ENCODE measurements at regions not wholly inside any gene's neighbourhood (a gene's known extent, or its start where the extent isn't known, plus 50 kb on each side); places are given as distances from the start of the nearest gene placed in this dataset.

DNA sequence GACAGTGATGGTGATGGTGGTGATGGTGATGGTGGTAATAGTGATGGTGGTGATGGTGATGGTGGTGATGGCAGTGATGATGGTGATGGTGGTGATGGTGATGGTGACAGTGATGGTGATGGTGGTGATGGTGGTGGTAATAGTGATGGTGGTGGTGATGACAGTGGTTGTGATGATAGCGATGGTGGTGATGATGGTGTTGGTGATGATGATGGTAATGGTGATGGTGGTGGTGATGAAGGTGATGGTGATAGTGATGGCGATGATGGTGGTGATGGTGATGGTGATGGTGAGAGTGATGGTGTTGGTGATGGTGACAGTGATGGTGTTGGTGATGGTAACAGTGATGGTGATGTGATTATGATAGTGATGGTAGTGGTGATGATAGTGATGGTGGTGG lies 94.3 kb downstream of the ASB1 start:
- TF ChIP-seq POLR2AphosphoS5 (IDR thresholded peaks at IDR 0.05) (no peak), CTCF (IDR thresholded peaks at IDR 0.05 in 8 of 11, conservative IDR thresholded peaks at IDR 0.05 in 3 of 11) (no peak), POLR2A (IDR thresholded peaks at IDR 0.05) (no peak)
- H3K27me3 ChIP-seq (replicated peaks in 1 of 7), result peaks cover 0 to 31% (median 0%) of the 10 kb centered on the region in 7 donors
- DNase-seq, result no peak
- H3K9me3 ChIP-seq, result peaks cover 3 to 35% (median 32%) of the 10 kb centered on the region in 8 donors
- H3K36me3 ChIP-seq, result no peaks in the 10 kb centered on the region
- no peak overlapping the region for H3K4me3 ChIP-seq
- no peak overlapping the region for H3K27ac ChIP-seq
- 90 to 96% (median 96%) methylated on average over 2 of the region's 2 CpGs for WGBS, 5 donors
- intact Hi-C loops (cut with DNase I; ENCODE audit: low total_unique reads), result no loop called here
- H3K4me1 ChIP-seq, result no peaks in the 10 kb centered on the region

DNA sequence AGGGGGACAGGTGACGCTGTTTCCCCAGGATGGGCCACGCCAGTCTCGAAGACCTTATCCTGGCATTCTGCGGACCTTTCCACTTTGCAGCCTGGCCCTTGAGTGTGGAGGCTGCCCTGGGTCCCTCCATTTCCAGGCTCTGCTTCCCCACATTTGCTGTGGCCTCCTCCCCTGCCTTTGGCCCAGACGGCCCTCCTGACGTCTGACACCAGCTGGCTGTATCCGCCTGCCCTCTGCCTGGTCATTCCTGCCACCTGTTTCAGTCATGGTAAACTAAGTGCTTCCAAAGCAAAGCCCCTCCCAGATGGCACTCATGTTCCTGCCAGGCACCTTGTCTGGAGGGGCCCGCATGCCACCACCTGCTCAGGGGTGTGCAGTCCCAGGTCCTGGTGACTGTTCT lies 95.1 kb downstream of the ASB1 start:
- Histone ChIP-seq H3K27ac (no peak overlapping the region), H3K4me1 (no peaks in the 10 kb centered on the region), H3K27me3 (replicated peaks in 1 of 7) (peaks cover 0 to 36% (median 0%) of the 10 kb centered on the region in 7 donors), H3K9me3 (peaks cover 3 to 26% (median 24%) of the 10 kb centered on the region in 8 donors), H3K36me3 (no peaks in the 10 kb centered on the region), H3K4me3 (no peak overlapping the region)
- intact Hi-C loops (cut with DNase I; ENCODE audit: low total_unique reads), result no loop called here
- 88 to 95% (median 91%) methylated on average over 8 of the region's 8 CpGs for WGBS, 5 donors
- no peak for DNase-seq
- TF ChIP-seq POLR2A (IDR thresholded peaks at IDR 0.05), result no peak
- TF ChIP-seq POLR2AphosphoS5 (IDR thresholded peaks at IDR 0.05), result no peak
- no peak for TF ChIP-seq CTCF (IDR thresholded peaks at IDR 0.05 in 8 of 11, conservative IDR thresholded peaks at IDR 0.05 in 3 of 11)

DNA sequence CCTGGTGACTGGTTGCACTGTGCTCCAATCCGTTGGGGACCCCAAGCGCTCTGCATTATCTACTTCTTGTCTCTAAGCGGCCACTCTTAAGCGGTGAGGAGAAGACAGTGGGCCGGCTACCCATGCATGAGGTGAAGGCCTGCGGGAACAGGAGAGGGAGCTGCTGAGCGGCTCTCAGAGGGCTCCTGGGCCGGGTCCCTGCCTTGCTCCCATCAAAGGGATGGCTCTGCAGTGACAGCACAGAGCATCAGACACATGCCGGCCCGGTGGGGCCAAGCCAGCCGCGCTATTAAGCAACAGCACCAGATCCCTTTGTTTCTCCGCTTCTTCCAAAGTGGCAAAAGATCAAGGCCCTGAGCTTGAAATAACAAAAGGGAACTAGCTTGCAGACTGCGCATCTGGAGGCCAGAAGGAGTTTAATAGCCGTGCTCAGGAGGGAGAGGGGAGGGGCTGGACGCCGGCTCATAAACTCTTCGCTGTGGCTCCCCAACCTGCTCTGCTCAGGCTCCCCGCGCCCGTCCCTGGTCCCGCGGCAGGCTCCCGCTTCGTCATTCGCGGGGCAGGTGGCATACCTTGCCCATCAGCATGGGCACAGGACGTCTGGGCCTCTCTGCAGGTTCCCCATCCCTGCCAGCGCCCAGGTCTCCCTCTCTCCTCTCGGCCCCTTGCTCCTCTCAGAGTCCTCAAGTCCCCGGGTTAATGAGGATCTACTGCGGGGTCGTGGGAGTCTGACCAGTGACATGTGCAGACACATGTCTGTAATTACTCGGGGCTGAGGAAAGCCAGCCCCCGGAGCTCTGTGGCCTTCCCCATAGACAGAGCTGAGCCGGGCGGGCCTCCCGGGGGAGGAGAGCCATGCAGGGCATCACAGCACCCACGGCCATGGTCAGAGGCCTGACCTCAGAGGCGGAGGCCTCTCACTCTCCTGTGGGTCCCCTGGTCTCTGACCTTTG lies 96.7 kb downstream of the ASB1 start:
- H3K4me3 ChIP-seq, result no peak overlapping the region
- DNase-seq, result no peak
- TF ChIP-seq CTCF (IDR thresholded peaks at IDR 0.05 in 8 of 11, conservative IDR thresholded peaks at IDR 0.05 in 3 of 11), result no peak
- TF ChIP-seq POLR2A (IDR thresholded peaks at IDR 0.05), result no peak
- TF ChIP-seq POLR2AphosphoS5 (IDR thresholded peaks at IDR 0.05), result no peak
- H3K9me3 ChIP-seq, result peaks cover 0 to 11% (median 8%) of the 10 kb centered on the region in 8 donors
- no peaks in the 10 kb centered on the region for H3K36me3 ChIP-seq
- peaks cover 0 to 44% (median 0%) of the 10 kb centered on the region in 7 donors for H3K27me3 ChIP-seq (replicated peaks in 1 of 7)
- 46 to 67% (median 53%) methylated on average over 26 to 40 of the region's 40 CpGs for WGBS, 5 donors
- intact Hi-C loops (cut with DNase I; ENCODE audit: low total_unique reads), result no loop called here
- no peaks in the 10 kb centered on the region for H3K4me1 ChIP-seq
- no peak overlapping the region for H3K27ac ChIP-seq

GRCh38 chr2:238524426-238524983 lies 97.8 kb downstream of the ASB1 start:
- DNase-seq, result no peak
- Histone ChIP-seq H3K27me3 (replicated peaks in 1 of 7) (peaks cover 0 to 44% (median 0%) of the 10 kb centered on the region in 7 donors), H3K27ac (no peak overlapping the region), H3K9me3 (peaks cover 0 to under 1% (median 0%) of the 10 kb centered on the region in 8 donors), H3K36me3 (no peaks in the 10 kb centered on the region), H3K4me1 (no peaks in the 10 kb centered on the region), H3K4me3 (no peak overlapping the region)
- 83 to 92% (median 86%) methylated on average over 7 to 15 of the region's 15 CpGs for WGBS, 5 donors
- intact Hi-C loops (cut with DNase I; ENCODE audit: low total_unique reads), result no loop called here
- no peak for TF ChIP-seq POLR2AphosphoS5 (IDR thresholded peaks at IDR 0.05)
- no peak for TF ChIP-seq POLR2A (IDR thresholded peaks at IDR 0.05)
- TF ChIP-seq CTCF (IDR thresholded peaks at IDR 0.05 in 8 of 11, conservative IDR thresholded peaks at IDR 0.05 in 3 of 11), result no peak

Data from spleen (tissue), 11 donors.